ENCODE measurements at regions not wholly inside any gene's neighbourhood (a gene's known extent, or its start where the extent isn't known, plus 50 kb on each side); places are given as distances from the start of the nearest gene placed in this dataset.
A peak's percentile ranks its signal among the peaks of the same experiment; 100 is the strongest.
"Not testable (repeated sequence)": the region's sequence is repeated elsewhere in the genome, so short reads cannot be mapped to it uniquely, and the experiment has no call there.

- no peak for TF ChIP-seq CTCF (conservative IDR thresholded peaks at IDR 0.05; ENCODE audit: low read depth, low read length)
- no peak for DNase-seq (ENCODE audit: low read depth)
Observed at GRCh38 chr6:27800731-27801373, 111.3 kb downstream of the OR2B2 start.

GRCh38 chr6:27797960-27798359 lies 114.2 kb downstream of the OR2B2 start:
- H3K4me3 ChIP-seq (ENCODE audit: low read depth, low read length): no peak overlapping the region
- TF ChIP-seq CTCF (conservative IDR thresholded peaks at IDR 0.05; ENCODE audit: low read depth, low read length): no peak
- no peak for DNase-seq (ENCODE audit: low read depth)

More at GRCh38 chr6:27800731-27801373, 111.3 kb downstream of the OR2B2 start:
- H3K4me3 ChIP-seq (ENCODE audit: low read depth, low read length): no peak overlapping the region

GRCh38 chr6:27796736-27797481 lies 115.3 kb downstream of the OR2B2 start:
- not testable (repeated sequence) for DNase-seq (ENCODE audit: low read depth); H3K4me3 ChIP-seq (ENCODE audit: low read depth, low read length)

- no peak for DNase-seq (ENCODE audit: low read depth)
- TF ChIP-seq CTCF (conservative IDR thresholded peaks at IDR 0.05; ENCODE audit: low read depth, low read length): peak; percentile 81
- H3K4me3 ChIP-seq (ENCODE audit: low read depth, low read length): no peak overlapping the region
Observed at GRCh38 chr6:27795697-27796494, 116.3 kb downstream of the OR2B2 start.

GRCh38 chr6:27791182-27791943 lies 120.8 kb downstream of the OR2B2 start:
- TF ChIP-seq CTCF (conservative IDR thresholded peaks at IDR 0.05; ENCODE audit: low read depth, low read length): no peak
- peak overlapping the region; percentile 63 for H3K4me3 ChIP-seq (ENCODE audit: low read depth, low read length)
- no peak for DNase-seq (ENCODE audit: low read depth)

GRCh38 chr6:27788376-27788775 lies 123.8 kb downstream of the OR2B2 start:
- not testable (repeated sequence) for H3K4me3 ChIP-seq (ENCODE audit: low read depth, low read length)

GRCh38 chr6:27786048-27786447 lies 126.1 kb downstream of the OR2B2 start:
- no peak overlapping the region for H3K4me3 ChIP-seq (ENCODE audit: low read depth, low read length)
- no peak for DNase-seq (ENCODE audit: low read depth)

More at GRCh38 chr6:27788376-27788775, 123.8 kb downstream of the OR2B2 start:
- DNase-seq (ENCODE audit: low read depth): not testable (repeated sequence)

More at GRCh38 chr6:27786048-27786447, 126.1 kb downstream of the OR2B2 start:
- TF ChIP-seq CTCF (conservative IDR thresholded peaks at IDR 0.05; ENCODE audit: low read depth, low read length): no peak
